ENCODE measurements at regions not wholly inside any gene's neighbourhood (a gene's known extent, or its start where the extent isn't known, plus 50 kb on each side); places are given as distances from the start of the nearest gene placed in this dataset.

DNA sequence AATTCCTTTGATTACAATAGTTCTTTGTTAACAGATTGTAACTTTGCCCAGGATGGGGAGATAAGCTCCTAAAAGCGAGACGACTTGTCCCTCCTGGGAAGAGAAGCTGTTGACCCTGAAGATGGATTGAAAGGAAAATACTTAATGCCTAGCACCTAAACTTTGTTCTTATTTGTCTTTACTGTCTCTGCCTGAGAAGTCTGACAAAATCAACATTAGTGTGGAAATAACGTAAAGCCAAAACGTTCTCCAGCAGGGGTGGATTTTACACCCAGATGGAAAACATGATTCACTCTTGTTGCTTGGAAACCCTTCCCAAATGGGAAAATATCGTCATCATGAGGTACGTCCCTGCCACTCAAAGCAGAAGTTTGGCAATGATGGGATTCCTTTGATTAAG is 450.1 kb downstream of the SLC4A3 start:
- Histone ChIP-seq H3K18ac (ENCODE audit: insufficient read length, low read depth, low read length) (no peak overlapping the region), H2BK5ac (ENCODE audit: insufficient read length, low read length) (no peak overlapping the region), H3K14ac (ENCODE audit: insufficient read depth, low read length) (no peak overlapping the region), H3T11ph (ENCODE audit: low read length) (no peak overlapping the region), H3K4me2 (ENCODE audit: insufficient read depth, insufficient read length, low read length) (no peak overlapping the region), H3K4ac (ENCODE audit: low read depth, low read length) (no peak overlapping the region), H3K4me1 (ENCODE audit: insufficient read depth, low read length) (peaks cover 4% of the 10 kb centered on the region), H3K9me3 (ENCODE audit: control insufficient read depth, low read depth, low read length) (no peaks in the 10 kb centered on the region), H3K23me2 (ENCODE audit: insufficient read length, low read depth, low read length, poor library complexity, severe bottlenecking) (no peaks in the 10 kb centered on the region), H2BK20ac (ENCODE audit: low read depth, low read length, poor library complexity, severe bottlenecking) (no peak overlapping the region), H3K79me2 (ENCODE audit: insufficient read depth, low read length) (no peaks in the 10 kb centered on the region), H4K91ac (ENCODE audit: insufficient read length, low read depth, low read length) (no peak overlapping the region), H2BK120ac (ENCODE audit: low read depth, low read length, poor library complexity, severe bottlenecking) (no peak overlapping the region), H3K27me3 (ENCODE audit: insufficient read depth, low read length) (no peaks in the 10 kb centered on the region), H4K8ac (replicated peaks; ENCODE audit: insufficient read length, low read depth, low read length) (no peak overlapping the region), H2AFZ (ENCODE audit: low read length) (no peak overlapping the region), H3K9ac (ENCODE audit: extremely low read depth, insufficient read length, low read length) (no peak overlapping the region), H3K56ac (ENCODE audit: insufficient read length, low read depth, low read length) (no peak overlapping the region), H2BK12ac (ENCODE audit: insufficient read length, low read depth, low read length) (no peak overlapping the region), H3K23ac (ENCODE audit: insufficient read length, low read depth, low read length) (no peak overlapping the region), H4K20me1 (ENCODE audit: control insufficient read depth, insufficient read depth, insufficient read length) (no peaks in the 10 kb centered on the region), H2AK5ac (ENCODE audit: insufficient read length, low read length) (no peak overlapping the region), H4K5ac (ENCODE audit: insufficient read length, low read depth, low read length) (no peak overlapping the region), H3K79me1 (ENCODE audit: insufficient read depth, low read depth, low read length, poor library complexity, severe bottlenecking) (no peaks in the 10 kb centered on the region), H3K27ac (ENCODE audit: insufficient read length, low read depth, low read length) (no peak overlapping the region), H2BK15ac (ENCODE audit: low read depth, low read length) (no peak overlapping the region)
- TF ChIP-seq CTCF (conservative IDR thresholded peaks at IDR 0.05) = no peak
- Mint-ChIP-seq H3K36me3 (ENCODE audit: insufficient read depth in 1 of 3, low read depth in 3 of 3) (no peaks in the 10 kb centered on the region), H3K4me1 (peaks cover 22 to 27% of the 10 kb centered on the region in 2 experiments), H3K9me3 (no peaks in the 10 kb centered on the region), H3K4me3 (no peak overlapping the region), H3K27ac (no peak overlapping the region), H3K27me3 (ENCODE audit: low read depth) (no peaks in the 10 kb centered on the region)
- no peak for DNase-seq
- WGBS (ENCODE audit: extremely low coverage, insufficient read length, low lambda C conversion rate) = no CpG with 5 or more reads among the region's 6 CpGs
